GM19023 (cell line): ENCODE measurements at regions not wholly inside any gene's neighbourhood (a gene's known extent, or its start where the extent isn't known, plus 50 kb on each side); places are given as distances from the start of the nearest gene placed in this dataset.

Experiments used
- ATAC-seq: cut with Tn5 transposase; IDR thresholded peaks from one replicate; pipeline ENCODE4 v1.9.1; 2021; ENCODE audit warnings: mild to moderate bottlenecking, moderate library complexity; ENCODE audit not compliant: unreplicated experiment

DNA sequence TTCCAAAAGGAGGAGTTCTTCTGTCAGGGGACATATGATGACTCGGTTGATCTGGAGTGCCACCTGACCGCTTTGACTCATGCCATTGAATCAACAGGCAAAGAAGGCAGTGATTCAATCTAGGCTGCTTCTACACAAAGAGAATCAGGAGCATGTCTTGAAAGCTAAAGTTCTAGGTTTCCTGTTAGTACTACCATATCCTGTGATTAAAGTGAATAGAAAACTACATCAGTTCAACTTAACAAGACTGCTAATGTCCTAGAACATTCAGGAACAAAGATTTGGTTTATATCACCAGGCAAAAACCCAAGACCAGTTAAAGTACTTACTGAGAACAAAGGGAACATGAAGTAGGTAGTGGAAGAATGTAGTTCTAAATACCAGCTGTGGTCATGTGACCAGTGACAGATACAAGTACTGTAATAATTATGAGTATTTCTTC, 216.8 kb upstream of the SGK1 start:
- ATAC-seq, result no peak

DNA sequence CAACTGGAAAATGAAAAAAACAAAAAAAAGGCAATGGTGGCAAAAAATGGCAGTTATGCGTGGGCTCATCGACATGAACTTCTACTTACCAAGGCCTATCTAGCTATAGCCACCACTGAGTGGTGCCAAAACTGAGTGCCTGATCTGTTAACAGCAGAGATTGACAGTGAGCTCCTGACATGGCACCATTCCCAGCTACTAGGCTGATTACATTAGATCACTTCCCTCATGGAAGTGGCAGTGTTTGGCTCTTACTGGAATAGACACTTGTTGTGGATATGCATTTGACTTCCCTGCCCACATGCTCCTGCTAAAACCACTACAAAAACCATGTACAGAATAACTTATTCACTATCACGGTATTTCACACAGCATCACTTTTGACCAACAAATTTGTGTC, 216.1 kb upstream of the SGK1 start:
- no peak for ATAC-seq

DNA sequence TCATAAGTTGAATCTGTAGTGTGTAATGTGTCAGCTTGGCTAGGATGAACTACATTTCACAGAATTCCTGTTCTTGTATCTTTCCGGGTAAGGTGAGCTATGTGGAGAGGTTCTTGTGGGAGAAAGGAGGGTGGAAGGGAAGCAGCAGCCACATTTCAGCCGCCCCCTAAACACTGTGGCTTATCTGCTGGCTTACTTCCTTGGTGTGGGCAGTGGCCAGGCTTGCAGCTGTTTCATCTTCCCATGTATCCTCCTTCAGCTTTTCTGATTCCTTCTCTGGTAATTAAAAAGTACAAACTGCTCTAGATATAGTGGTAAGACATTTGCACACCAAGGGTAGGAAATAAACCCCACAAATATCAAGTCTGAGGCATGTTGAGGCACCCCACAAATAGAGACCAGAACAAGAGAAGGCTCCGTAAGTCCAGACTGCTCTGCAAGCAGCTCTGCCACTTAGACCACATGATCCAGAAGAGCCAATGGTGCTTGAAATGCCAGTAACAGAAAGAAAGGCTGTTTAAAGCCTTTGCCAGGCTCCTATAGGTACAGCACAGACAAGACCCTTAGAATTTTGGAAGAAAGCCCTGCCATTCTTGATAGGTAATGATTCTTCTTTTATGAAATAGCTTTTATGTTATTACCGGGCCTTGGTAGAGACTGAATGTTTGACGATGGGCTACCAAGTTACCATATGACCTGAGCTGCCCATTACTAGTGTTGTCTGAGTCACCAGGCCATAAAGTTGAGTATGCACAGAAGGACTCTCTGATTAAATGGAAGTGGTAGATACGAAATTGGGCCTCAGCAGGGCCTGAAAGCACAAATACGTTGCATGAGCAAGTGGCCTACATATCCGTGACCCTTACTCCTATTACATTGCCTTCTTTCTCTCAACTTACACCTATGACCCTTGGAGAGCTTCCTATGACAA, 215.0 kb upstream of the SGK1 start:
- ATAC-seq, result no peak

DNA sequence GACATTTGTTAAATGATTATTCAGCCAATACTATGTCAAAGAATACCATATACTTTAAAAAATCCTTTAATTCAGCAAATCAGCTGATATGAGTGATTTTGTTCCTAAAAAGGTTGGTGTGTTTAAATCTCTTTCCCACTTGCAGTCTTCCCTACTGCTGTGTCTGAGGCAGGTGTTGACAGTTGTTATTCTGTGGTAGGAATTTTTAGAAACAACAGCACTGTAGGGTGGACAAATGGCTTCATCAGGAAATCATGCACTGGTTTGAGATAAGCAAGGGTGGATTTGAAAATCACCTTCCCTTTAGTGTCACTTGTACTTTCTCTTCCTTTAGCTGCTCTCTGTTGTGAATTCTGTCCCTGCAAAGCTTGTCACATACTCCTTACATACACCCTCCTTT, 213.7 kb upstream of the SGK1 start:
- ATAC-seq, result no peak

DNA sequence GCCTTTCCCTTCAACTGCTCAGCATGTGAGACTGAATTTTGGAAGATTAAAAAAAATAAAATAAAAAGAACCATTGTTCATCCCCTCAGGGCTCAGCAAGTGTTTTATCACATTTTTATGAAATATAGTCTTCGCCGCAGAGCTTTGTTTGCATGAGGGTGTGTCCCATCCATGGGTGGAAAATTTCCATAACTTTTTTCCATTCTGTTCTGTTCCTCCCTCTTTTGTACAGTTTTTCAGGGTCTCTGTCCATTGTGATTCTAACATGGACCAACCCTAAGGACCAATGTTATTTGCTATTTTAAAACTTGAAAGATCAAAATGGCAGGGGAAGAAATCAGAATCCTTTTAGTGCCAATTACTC, 213.3 kb upstream of the SGK1 start:
- no peak for ATAC-seq

DNA sequence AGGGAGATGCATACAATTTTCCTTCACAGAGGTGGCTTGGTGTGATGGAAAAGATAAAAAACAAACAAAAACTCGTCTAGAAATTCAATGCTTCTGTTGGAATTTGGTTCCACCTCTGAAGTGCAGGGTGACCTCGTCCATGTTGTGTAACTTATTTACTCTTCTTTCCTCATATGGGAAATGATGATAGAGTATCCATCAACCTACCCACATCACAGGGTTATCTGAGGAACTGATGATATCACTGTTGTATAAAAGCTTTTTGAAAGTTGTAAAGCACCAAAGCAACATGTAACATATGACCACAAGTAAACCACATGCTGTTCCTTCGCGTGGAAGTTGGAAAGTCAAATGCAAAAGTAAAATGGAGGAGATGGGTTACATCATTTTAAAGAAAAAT, 212.0 kb upstream of the SGK1 start:
- ATAC-seq, result no peak

DNA sequence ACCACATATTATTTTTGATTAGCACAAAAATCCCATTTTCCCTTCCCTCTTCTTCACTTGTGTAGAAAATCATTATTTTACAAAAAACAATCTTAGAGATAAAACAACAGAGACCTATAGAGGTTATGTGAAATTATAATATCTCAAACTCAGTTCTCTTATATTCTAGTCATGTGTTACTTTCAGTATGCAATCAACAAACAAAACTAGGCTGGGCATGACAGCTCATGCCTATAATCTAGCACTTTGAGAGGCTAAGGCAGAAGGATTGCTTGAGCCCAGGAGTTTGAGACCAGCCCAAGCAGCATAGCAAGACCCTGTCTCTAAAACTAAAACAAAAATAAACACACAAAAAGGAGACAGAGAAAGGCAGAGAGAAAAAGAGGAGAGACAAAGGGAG, 211.4 kb upstream of the SGK1 start:
- no peak for ATAC-seq

DNA sequence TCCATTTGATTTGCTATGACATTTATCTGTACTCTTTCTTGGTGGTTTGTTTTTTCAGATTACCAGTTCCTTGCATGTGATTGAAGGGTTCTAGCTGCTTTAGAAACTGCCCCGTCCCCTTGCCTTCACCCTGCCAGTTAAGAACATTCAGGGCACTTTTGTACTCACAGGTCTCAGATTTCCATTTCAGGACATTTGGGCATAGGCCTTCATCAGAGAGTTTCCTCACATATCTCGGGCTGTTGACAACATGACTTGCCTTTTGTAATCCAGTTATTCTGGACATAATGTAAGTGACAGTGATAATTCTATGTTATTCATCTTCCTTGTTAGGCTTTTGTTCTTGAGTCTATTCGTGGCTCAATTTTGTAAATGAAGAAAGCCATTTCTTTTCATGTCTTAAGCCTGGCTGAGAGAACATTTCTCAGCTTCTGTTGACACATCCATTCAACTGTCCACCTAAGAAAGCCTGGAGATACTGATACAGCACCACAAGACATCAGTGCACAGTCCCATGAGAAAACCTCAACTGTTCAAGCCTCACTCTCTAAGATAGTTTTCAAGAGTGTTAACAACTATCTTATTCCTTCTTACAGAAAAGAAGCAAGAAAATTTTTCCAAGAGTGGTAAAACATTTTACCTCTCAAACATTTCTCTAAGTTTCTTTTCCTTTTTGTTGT, 209.3 kb upstream of the SGK1 start:
- no peak for ATAC-seq

DNA sequence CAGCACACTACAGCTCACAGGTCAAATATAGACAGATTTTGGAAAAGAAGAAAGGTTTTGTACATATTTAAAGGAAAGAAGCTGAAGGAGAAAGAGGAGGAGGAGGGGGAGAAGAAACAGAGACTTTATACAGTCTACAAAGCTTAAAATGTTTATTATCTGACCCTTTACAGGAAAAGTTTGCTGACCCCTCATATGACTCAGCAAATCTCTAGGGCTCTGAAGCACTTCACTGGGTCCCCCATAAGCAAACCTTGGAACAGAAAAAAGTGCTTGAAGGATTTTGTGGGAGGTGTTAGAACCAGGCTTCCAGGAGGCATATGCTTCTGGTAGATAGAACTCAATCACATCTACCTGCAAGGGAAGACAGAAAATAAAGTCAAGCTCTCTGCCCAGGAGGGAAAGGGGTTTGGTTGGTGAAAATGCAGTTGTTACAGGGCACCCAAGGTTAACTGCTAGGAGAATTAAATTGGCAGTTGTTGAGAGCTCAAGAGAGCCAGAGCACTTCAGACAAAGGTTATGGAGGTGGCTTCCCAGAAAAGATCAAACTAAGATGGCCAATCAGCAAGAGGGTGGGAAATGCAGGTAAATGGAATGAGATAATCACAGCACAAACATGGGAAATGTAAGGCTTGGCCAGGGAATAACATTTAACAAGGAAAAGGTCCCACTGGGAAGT, 207.4 kb upstream of the SGK1 start:
- no peak for ATAC-seq

DNA sequence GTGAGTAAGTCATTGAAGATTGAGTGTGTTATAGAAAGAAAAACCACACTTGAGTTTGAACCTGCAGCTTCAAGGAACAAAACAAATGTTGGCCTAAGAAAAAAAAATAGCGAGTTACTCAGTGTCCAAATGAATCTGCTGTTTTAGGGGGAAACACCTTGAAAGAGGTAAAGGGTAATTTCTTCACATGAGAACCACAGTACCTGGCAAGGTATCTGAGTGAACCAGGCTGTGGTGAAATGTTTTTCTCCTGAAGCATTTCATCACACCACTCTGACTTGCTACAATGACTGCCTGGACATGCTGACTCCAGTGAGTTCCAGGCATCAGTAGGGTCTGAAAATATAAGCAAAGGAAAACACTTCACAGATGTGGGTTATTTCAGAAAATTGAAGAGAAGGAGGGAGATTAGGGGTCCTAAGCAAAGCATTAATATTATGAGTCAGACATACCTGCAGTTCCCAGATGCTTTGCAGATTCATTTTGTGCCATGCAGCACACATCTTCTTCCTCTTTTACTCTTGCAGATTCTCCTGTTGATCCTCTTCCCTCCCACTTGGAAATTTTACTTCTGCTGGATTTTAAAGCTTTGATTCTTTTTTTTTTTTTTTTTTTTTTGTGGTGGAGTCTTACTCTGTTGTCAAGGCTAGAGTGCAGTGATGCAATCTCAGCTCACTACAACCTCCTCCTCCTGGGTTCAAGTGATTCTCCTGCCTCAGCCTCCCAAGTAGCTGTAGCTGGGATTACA, 206.2 kb upstream of the SGK1 start:
- ATAC-seq, result no peak

DNA sequence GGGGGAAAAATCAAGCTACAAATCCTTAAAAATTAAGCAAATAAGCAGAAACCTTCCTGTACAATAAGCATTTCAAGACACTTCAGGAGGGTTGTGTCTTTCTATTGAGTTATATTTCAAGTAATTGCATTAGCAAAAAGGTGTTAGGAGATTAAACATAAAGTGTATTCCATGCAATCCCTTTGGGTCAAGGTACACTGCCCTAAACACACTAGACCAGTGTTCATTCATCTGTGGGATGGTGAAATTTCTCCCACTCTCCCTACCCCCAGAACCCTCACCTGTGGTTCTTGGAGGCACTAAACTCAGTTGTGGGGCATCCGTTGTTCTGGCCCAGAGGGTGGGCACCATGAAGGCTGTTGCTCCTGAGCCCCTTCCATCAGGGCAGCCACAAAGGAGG, 205.1 kb upstream of the SGK1 start:
- ATAC-seq, result no peak

DNA sequence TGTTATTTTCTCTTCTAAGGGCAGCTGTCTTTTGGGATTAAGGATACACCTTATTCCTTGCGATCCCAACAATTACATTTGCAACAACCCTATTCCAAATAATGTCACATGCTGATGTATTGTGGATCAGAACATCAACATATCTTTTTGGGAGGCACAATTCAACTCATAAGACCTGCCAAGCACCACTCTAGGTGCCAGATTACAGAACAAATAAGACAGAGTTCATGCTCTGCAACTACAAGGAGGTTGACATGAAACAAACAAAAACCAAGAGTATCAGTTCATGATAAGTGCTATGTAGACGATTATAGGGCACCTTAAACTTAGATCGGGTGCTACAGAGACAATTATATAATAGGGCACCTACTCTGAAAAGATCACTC, 203.2 kb upstream of the SGK1 start:
- ATAC-seq, result no peak

DNA sequence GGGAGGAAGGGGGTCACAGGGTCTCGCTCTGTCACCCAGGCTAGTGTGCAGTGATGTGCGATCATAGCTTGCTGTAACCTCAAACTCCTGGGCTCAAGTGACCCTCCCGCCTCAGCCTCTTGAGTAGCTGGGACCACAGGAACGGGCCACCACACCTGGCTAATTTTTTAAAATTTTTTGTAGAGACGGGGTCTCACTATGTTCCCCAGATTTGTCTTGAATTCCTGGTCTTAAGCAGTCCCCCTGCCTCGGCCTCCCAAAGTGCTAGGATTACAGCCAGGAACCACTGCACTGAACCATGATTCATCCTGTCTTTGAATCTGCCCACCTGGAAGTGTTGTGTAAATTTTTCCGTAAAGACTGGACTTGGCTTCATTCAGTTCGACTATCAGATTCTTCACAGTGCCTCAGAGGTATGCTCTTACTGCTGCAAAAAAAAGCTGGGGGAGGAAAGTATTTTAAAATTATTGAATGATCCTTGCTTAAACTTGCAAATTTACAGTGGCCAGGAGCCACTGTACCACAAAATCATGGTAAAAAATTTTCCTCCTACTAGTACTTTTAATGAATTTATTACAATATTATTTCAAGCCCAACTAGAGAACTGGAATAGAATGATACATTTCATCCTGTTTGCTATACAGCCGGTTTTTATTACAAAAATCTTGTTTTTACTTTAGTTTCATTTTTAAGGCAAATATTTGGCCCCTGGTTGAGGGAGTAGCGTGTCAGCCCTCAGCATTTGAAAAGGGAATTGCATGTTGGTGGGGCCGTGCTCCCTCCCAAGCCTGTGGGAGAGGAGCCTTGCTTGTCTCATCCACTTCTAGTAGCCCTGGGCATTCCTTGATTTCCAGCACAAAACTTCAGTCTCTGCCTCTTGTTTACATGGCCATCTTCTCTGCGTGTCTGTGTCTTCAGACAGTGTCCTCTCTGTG, 202.5 kb upstream of the SGK1 start:
- no peak for ATAC-seq

DNA sequence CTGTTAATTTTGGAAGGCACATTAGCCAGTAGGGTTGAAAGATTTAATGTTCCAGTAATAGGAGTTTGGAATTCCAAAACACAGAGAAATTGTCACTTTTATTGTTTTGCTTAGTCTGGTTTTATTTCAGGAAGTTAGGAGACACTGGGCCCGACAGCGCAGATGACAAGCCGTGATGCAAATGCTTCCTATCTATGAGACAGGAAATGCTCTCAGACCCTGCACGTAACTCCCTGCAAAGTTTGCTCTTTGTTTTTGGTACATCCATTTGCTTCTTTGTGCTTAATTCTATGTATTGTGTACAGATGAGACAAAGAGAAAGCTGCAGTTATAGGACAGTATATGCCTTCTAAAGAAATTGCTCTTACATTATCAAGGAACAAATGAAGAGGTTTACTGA, 201.6 kb upstream of the SGK1 start:
- no peak for ATAC-seq

DNA sequence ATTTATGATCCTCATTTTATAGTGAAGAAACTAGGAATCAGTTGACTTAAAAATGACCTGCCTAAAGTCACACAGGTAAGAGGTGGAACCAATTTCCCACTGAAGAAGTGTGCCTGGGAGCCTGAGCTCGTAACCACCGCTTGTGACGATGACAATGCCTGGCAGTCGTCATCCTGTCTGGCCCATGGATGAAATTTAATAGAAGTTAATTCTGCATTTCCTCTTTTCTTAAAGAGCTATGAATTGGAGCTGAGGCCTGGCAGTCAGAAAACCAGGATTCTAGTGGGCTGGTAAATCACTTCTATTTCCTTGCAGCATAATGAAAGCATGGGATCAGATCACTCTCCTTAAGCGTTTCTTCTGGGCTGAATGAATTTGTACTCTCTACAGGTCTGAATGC, 200.0 kb upstream of the SGK1 start:
- ATAC-seq, result no peak

DNA sequence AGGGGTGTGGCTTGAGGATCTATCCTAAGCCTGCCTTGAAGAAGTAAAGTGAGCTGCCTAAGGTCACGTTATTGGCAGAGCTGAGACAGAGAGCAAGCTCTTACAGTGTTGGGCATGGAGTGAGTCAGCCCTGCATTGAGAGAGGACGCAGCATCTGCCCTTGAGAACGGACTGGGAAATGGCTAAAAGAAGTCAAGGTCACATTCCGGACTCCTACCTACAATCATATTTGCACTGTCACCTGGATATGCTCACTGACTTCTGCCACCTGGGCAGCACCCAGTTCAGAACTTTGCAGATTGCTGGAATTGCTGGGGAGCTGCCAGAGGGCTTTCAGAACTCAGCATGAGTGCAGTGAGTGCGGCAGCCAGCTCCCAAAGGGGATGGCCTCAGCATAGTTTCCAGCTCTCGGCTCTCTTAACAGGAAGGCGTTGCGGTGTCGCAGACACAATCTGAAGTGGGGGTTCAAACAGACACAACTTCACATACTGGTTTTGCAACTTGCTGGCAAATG, 199.3 kb upstream of the SGK1 start:
- no peak for ATAC-seq

DNA sequence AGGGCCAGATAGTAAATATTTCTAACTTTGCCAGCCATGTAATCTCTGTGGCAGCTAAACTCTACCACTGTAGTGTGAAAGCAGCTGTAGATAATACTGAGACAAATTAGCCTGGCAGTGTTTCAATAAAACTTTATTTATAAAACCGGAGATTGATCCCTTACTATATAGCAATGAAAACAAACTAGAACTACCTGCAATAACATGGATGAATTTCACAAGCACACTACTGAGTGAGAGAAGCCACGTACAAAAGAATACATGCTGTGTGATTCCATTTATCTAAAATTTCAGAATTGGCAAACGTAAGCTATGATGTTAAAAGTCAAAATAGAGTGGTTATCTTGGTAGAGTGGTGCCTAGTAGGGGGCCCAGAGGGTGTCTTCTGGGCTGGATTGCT, 198.7 kb upstream of the SGK1 start:
- ATAC-seq, result no peak

DNA sequence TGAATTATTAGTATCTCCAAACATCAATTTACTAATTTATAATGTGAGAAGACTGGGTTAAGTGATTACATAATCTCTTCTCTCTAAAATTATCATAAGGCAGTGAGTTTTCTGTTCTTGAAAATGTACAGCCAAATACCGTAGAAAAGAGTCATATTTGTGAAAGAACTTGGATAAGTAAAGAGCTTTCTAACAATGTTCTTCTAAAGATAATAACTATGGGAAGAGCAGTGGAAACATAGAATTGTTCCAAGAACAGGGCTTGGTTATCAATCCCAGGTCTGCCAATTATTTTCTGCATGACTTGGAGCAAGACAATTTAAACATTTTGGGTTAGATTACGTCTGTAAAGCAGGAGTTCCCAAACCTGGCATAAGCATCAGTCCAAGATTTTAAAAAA, 198.1 kb upstream of the SGK1 start:
- no peak for ATAC-seq

DNA sequence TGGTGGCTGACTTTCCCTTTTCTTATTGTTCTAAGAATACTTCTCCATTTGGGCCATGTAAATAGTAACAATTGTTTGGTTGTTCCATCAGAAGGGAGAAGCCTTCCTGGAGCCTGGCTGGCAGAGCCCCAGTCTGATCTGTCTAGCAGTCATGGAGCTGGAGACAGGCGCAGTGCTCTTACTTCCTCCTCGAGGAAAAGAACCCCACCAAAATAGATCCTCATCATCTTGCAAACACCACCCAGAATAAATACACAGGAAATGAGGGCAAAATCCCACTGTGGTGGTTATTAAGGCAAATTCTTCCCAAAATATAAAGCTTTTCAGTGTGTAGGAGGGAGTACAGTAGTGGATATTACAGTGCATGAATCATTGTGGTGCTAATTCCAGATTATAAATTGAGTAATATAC, 195.1 kb upstream of the SGK1 start:
- no peak for ATAC-seq
